Activated T-cell treated with anti-CD3 and anti-CD28 coated beads for 4 hours (primary cell): ENCODE measurements at regions not wholly inside any gene's neighbourhood (a gene's known extent, or its start where the extent isn't known, plus 50 kb on each side); places are given as distances from the start of the nearest gene placed in this dataset.
"Not testable (repeated sequence)": the region's sequence is repeated elsewhere in the genome, so short reads cannot be mapped to it uniquely, and the experiment has no call there.

Experiments used
- DNase-seq: peaks from one replicate; pipeline ENCODE4 v3.0.0-alpha.2; 2020

DNA sequence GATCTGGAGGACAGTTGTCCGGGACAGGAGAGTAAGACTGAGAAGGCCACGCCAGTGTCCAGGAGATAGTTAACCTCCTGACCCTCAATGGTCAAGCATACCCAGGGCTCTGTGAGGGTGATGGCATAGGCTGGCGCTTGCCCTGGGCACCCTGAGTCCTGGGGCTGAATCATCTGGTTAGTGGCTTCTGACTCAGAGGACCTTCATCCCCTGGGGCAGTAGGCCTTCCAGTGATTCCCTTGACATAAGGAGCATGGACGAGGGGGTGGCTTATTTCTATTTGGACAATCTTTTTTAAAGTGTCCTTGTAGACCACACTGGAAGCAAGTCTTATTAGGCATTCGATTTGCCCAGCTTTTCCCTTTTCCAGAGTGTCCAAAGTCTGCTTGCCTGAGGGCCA lies 108.4 kb upstream of the SHISA3 start:
- not testable (repeated sequence) for DNase-seq

DNA sequence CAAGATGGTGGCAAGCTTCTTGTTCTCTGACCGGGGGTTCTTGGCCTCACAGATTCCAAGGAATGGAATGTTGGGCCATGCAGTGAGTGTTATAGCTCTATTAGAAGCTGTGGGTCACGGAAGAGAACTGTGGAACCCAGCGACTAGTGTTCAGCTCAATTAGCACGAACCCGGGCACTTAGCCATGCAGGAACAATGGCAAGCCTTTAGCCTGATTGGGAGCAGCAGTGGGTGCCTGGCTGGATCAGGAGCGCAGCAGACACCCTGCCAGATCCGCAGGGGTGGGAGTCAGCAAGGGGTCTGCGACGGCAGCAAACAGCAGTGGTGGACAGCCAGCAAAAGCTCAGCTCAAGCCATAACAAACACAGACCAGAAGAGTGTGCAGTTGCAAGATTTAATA lies 105.1 kb upstream of the SHISA3 start:
- not testable (repeated sequence) for DNase-seq

DNA sequence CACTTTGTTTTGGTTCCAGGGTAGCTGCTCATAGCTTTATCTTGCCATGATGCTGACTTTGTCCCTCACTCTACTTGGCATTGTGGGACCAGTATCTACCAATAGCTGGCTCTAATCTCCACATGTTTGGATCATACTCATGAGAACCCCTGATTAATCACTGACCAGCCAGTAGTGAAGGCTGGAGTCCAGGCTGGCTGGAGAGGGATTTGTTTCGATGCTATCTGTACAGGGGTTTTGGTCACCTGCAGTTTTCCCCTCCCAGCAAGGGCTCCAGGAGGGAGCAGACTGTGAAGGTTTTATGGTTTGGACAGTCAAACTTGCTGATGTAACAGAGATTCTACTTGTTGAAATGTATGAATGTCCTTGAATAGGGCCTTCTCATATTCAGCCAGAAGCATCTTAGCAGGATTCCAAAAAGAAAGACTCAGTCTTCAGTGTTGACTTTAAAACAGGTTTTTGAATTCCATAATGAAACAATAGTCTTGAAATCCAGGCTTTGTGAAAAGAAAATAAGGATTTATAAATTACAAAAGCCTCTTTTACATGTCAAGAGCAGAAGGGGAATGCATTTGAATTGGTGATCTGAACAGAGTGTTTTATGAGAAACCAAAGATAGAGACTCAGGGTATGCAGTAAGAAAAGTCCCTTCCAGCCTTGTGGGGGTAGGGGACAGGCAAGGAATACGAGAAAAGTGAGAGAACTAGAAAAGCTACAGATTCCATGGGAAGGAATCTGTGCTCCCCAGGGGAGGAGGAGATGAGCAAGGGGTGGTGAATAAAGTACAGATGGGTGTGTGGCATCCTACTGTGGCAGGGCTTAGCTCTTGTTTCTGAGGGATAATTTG lies 103.1 kb upstream of the SHISA3 start:
- no peak for DNase-seq

DNA sequence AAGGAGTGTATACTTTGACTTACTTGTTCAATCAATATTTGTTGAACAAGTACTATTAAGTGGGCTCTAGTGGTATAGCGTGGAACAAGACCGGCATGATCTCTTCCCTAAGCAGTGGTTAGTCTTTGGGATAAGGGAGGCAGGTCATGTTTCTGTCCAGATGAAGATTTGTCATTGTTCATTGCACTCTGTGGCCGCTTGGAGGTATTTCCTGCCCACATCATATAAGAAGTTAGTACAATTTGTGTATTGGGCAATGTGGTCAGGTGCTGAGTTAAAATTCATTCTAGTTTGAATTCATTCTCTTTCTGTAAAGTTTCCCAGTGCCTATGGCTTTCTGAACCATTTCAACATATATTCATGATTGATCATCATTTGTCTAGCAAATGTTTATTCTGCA lies 101.1 kb upstream of the SHISA3 start:
- DNase-seq = no peak

DNA sequence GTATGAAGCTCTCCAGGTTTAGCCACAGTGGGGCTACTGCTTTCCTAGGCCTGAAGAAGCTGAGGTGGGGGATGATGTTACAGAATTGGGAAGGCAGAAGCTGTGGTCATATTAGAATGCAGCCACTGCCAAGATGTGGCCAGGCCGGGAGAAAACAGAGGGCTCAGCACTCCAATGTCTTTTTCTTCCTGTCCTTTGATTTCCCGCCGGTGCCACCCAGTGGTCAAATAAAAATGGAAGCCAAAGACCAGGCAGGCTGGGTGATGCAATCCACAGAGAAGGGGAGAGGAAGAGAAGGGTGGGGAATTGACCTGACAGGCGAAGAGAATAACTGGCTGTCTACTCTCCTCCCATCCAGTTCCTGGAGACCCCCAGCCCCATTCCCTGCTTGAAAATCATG lies 94.9 kb upstream of the SHISA3 start:
- no peak for DNase-seq

DNA sequence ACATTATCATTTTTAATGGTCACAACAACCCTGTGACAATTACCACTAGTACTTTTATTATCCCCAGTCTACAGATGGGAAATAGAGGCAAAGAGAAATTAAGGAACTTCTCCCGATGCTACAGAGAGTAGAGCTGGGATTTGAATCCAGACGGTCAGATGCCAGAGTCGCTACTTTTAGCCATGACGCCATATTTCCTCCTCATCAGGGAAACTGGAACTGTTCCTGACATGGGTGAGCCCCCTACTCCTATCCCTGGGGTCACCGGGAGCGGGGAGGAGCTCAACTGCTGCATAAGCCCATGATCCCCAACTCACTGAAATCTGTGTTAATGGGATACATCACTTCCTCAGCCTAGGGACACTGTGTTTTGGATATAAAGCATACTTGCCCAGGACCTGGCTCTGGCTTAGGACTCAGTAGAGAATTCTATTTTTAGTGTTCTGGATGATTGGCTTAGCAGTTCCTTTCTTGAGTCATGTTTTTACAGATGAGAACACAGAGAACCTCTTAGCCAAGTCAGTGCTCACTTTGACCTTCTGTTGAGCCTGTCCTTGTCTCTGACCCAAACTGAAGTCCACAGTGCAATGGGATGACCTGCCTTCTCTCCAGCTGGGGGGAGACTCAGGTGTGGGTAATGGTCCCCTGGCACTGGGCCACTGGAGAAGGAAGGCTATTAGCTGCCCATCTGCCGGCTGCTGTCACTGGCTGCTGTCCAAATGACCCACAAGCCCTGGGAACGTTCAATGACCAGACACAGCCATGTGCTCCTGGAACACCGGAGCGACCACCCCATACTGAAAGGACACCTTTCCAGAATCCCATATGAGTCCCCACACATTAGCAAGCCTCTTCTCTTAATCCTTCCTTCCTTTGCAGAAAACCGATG lies 90.8 kb upstream of the SHISA3 start:
- no peak for DNase-seq

DNA sequence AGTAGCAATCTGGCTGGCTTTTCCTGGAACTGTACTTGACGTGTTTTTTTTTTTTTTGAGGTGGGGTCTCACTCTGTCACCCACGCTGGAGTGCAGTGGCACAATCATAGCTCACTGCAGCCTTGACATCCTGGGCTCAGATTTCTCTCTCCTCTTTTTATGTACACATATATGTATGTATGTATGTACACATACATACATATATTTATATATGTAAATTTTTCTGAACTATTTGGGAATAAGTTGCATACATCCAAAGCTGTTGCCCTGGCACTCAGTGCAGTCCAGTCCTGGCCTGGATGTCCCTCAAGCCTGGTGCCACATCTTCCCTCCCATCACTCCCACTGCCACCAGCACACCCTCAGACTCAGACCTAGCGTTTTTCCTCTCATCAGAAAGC lies 89.0 kb upstream of the SHISA3 start:
- DNase-seq = no peak

DNA sequence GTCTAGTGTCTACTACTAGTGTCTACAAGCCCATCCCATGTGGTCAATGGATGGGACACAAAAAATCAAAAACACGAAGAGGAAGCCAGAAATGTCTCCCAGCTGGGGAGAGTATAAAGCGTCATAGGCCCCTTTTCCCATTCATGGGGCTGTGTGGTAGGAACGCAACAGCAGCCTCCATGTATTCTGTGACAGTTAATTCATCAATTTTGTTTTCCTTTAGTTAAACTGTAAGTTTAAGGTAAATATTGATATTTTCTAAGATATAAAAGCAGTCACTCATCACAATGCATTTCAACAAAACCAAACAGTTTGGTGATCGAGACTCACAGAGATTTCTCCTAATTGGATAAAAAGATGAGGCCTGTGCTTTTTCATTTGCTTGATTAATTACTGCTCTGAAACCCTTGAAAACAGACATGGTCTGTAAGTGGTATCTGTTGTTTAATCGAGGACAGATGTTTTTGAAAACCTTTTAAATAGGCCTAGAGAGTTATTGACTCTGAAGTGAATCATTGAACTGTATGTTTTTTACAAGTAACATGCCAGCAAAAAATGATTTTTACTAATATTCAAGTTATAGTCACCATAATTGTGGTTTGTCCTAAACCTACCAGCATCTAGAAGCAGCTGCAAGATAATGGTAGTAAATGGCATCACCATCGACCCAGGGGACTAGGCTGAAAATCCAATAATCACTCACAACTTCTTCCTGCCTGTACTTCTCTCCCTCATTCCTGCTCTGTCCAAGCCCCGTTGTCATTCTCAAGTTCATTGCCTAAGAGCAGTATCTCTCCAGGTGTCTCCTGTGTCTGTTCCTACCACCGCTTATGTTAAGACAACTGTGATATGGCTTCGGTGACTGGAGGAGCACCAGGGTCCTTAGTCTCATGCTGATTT lies 87.7 kb upstream of the SHISA3 start:
- DNase-seq = no peak

DNA sequence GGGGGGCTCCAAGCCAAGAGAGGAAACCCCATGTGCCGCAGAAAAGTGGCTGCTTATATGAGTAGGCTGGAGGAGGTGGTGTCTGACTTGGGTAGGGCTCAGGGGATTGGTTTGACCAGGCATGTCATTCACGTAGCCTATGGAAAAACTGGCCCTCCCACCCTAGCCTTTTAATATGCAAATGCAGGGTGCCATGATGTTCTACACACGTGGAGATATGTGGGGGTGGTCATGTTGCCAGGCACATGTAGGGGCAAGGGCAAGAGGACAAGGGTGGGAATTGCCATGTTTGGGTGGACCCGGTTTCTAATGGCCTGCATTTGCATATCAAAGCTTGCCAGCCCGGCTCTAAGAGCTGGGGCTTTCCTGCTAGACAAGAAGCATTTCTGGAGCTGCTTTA lies 86.9 kb upstream of the SHISA3 start:
- DNase-seq = no peak

DNA sequence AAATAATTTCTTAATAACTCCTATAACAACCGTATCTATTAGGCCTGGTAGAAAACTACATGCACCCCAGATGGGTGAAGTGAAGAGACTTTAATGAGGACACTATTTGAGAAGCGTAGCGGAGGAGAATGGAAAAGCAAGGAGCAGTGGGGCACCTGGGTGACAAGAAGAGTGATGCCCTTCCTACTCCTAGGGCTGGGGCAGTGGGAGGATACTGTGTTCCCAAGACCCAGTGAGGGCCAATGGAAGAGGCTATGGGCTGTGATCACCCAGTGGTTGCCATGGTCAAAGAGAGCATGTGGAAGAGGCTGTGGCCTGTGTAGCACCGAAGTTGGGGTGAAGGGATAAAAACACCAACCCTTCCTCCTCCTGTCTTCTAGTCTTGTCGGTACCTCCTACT lies 86.5 kb upstream of the SHISA3 start:
- no peak for DNase-seq

DNA sequence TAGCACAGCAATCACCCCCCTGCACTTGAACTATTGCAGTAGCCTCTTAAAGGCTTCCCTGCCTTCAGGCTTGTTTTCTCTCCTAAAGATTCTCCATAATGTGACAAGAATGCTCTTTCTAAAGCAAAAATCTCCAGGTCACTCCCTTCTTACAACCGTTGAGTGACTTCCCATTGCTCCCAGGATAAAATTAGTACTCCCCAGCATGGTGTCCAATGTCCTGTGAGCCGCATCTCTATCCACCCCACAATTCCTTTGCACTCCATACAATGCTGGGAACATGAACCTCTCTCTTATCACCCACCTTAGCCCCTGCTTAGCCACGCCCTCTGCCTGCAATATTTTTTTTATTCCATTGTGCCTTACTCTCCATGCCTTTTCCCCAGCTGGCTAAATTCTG lies 85.7 kb upstream of the SHISA3 start:
- no peak for DNase-seq

DNA sequence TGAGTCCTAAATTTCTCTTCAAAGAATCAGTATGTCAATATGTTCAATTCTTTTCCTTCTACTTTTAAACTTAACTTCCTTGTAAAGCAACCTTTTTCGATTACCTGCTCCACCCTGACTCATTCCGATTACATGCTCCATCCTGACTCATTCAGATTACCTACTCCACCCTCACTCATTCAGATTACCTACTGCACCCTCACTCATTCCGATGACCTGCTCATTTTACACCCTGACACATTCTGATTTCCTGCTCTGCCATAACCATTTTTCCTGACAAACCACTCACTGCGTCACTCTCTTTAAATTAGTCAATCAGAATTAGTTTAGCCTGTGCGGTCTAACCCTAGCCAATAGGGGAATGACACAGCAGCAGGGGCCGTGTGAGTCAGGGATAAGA lies 83.9 kb upstream of the SHISA3 start:
- DNase-seq = not testable (repeated sequence)

DNA sequence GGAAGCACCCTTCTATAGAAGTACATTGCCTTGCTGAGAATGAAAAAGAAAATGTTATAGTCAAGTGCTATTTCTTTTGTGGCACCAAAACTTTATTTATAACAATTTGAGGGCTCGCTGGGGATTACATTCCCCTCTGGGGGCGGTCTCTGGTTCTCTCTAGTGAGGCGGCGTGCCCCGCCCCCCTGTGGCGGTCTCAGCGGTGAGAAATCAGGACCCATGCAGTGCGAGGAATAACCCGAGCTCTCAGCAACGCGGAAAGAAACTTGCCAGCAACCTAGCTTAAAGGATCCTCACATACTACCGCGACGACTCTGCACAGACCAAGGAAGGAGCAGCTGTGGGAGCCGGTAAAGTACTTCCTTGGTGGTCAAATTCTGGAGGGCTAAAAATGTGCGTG lies 83.4 kb upstream of the SHISA3 start:
- DNase-seq = no peak

DNA sequence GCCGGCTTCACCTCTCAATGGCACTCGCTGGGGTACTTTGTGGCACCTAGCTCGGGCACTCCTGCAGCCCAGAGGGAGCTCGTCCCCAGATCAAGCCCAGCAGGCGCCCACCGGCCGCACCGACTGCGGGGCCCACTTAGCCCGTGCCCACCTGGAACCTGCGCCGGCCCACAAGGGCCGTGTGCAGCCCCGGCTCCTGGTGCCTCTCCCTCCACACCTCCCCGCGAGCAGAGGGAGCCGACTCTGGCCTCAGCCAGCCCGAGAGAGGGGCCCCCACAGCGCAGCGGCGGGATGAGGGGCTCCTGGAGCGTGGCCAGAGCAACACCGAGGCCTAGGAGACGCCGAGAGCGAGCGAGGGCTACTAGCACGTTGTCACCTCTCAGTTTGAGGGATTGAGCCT lies 82.1 kb upstream of the SHISA3 start:
- no peak for DNase-seq

DNA sequence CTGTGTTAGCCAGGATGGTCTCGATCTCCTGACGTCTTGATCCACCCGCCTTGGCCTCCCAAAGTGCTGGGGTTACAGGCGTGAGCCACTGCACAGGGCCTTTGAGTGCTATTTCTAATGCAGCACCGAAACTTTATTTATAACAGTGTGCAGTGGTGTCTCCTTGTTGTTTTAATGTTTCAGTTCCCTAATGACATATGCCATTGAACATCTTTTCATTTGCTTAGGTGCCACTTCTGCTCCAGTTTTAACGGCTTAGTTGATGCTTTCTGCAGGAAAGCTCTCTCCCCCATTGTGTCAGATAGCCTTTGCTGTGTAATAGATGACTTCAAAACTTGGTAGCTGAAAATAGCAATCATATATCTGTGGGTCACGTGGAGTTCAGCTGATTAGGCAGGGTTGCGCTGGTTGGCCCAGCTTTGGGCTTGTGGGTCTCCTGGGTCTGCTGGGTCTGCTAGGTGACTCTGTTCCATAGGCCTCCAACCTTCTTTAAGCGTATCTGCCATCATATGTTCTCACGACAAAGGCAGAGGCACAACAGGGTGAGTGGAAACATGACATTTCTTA lies 76.4 kb upstream of the SHISA3 start:
- no peak for DNase-seq

DNA sequence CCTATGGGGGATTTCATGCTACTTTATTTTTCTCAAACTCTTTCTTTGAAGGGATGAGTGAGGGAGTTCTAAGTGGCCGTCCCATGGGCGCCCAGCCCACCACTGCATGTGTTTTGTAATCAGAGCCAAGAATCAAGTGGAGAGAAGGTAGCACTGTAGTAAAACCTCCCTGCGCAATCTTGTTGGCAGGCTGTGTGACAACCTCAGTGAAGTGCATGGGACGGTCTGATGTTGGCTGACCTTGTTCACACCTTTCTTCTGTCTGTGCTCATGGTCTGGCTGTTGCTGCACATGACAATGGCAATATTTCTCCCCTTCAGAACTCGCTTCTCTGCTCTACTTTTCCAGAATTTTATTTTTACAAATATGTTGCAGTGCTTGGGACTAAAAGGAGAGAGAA lies 71.2 kb upstream of the SHISA3 start:
- DNase-seq = no peak

DNA sequence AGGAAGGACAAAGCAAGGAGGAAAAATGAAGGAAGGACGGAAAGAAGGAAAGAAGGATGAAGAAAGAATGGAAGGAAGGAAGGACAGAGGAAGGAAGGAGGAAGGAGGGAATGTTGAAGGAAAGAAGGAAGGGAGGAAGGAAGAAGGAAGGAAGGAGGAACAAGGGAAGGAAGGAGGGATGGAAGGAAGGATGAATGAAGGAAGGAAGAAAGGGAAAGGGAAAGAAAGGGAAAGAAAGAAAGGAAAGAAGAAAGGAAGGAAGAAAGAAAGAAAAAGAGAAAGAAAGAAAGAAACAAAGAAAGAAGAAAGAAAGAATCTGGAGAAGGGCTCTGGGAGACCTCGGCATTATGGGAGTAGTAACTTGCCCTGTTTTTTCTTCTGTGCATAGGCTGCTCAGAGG lies 70.8 kb upstream of the SHISA3 start:
- DNase-seq = no peak

DNA sequence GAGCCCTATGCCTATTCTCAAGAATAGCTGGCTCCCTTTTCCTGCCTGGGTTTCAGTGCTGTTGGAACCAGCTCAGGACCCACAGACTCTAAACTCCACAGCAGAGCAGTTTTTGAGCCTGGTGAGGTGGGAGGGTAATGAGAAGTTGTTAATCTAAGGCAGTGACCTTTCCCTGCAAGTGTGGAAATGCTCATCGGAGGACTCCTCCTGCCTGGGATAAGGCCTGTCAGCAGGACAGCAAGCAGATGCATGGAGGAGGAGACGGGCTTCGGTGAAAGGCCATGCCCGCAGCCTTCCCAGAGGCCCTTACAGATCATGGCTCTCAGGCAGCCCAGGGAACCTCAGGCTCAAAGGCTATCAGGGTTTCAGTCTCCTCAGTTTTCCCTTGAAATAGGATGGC lies 70.0 kb upstream of the SHISA3 start:
- DNase-seq = no peak

DNA sequence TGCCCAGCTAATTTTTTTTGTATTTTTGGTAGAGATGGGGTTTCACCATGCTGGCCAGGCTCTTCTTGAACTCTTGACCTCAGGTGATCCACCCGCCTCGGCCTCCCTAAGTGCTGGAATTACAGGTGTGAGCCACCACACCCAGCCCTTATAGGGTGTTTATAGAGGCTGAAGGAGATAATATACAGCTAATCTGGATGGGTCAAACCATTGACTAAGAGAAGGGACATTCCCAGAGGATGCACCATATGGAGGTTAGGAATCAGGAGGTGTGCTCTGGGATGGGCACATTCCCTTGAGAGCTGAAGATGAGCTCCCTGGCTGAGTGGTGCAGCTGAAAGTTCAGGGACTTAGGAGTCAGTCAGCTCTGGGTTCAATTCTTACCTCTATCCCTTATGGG lies 68.3 kb upstream of the SHISA3 start:
- DNase-seq = no peak

DNA sequence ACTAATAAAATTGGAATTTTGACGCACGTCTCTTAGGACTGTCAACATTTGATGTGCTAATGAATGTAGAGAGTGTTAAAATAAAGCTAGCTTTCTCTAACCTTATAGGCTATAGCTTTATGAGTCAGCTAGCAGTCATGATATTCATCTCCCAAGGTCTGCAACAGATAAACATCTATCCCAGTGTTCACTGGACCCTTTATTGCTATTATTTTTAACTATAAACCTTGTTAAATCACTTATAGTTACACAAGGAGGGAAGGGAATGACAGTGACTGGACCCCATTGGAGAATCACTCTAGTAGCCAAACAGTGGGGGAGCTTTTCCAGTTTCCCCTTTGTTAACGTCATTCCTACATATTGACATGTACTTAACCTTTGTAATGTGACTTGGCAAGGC lies 67.9 kb upstream of the SHISA3 start:
- DNase-seq = no peak

DNA sequence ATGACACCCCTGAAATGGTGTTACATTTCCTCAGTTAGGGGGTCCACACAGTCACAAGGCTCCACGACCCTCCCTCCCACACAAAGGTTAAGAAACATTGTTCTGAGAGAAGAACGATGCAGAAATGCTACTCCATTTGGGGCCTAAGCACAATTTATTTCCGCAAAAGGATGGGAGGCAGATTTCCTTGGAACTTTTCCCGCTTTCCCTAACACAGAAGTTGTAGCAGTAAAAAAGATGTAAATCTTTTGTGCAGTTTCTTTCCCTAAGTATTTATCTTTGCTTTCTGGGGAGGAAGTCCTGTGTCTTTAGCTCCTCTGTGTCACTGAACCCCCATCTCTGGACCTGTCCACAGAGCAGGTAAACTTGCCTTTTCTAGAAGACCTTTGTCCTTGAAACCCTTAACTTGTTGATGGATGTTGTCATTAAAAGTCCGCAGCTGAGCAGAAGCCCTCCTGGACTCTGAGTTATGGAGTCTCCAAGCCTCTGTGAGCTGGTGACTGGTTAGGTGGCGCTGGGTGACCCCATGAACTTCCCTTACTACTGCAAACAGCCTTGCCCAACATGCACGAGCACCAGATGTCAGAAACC lies 67.2 kb upstream of the SHISA3 start:
- DNase-seq = no peak

DNA sequence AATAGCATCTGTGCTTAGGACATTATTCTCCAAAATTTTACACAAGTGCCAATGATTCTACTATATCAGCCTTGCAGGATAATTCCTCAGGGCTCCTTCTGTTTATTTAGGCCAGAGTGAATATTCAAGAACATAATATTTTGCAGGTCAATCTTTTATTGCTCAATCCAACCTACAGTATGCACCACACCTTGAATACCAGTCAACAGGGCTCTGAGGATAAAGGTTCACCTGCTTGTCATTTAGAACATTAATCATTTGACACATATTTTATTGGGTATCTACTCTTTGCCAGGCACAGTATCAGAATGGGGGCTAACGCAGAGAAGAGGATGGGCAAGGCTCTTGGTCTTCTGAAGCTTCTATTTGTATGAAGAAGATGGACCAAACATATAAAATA lies 66.2 kb upstream of the SHISA3 start:
- DNase-seq = no peak
